RCC 7860 (cell line): ENCODE measurements at regions not wholly inside any gene's neighbourhood (a gene's known extent, or its start where the extent isn't known, plus 50 kb on each side); places are given as distances from the start of the nearest gene placed in this dataset.
"Not testable (repeated sequence)": the region's sequence is repeated elsewhere in the genome, so short reads cannot be mapped to it uniquely, and the experiment has no call there.

Experiments used
- DNase-seq: peaks from one replicate; pipeline ENCODE4 v3.0.0-alpha.2; 2015; ENCODE audit warnings: low spot score
- FAIRE-seq: peaks from 2 replicates; lab custom pipeline; 2012; peaks lifted over from hg19 to GRCh38; lab: Jason Lieb, UNC

DNA sequence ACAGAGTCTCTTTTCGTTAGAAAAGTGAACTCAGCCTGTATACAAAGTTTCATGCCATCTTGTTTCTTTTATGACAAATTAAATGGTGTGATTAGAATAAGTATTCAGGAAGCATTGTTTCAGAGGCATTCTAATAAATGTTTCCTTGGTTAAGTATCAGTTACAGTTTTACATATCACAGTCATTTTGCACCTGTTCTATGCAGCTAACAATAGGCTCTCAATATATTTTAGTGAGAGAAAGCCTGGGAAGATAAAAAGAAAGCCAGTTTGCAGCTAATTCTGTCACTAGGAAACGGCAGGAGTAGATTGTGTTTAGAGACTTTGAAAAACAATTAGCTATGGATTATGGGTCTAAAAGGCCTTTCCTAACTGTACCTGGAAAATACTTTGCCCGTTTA is 252.8 kb downstream of the ZIC1 start:
- FAIRE-seq (no peak), DNase-seq (no peak)

DNA sequence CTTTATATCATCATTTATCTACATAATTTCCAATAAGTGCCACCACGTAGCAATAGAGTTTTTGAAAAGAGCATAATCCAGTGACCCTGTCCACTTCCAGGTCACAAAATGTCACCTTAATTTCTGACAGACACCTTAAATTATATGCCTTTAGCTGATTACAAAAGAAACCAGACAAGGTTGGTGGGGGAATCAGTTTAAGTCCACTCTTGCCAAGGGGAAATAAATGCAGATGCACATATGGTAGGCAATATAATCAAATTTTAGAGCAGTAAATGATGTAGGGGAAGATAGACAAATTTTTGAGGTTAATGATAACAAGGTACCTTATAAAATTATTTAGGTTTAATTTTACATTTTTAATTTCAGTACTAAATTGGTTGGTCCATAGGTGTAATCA is 253.5 kb downstream of the ZIC1 start:
- FAIRE-seq = no peak
- DNase-seq = no peak

DNA sequence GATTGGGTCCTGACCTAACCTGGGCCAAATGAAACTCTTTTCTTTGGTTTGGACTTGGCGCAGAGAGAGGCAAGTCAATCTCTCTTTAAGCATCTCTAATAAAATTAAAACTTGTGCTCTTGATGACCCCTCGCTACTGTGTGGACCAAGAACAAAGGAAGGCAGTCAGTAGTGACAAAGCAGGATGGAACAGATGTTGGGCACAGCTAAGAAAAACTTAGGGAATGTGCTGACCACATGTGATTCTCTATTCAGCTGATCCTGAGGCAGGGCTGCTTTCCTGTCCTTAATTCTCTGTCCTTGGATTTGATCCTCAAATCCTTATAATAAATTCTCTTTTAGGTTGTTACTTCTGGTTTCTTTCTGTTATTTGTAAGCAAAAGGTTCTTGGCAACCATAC is 259.9 kb downstream of the ZIC1 start:
- no peak for FAIRE-seq

GRCh38 chr3:147672035-147672434 is 262.9 kb downstream of the ZIC1 start:
- no peak for FAIRE-seq
- no peak for DNase-seq

More for the DNA sequence above, 259.9 kb downstream of the ZIC1 start:
- DNase-seq = no peak

- FAIRE-seq = no peak
- DNase-seq = no peak
Observed at GRCh38 chr3:147672436-147672835, 263.3 kb downstream of the ZIC1 start.

DNA sequence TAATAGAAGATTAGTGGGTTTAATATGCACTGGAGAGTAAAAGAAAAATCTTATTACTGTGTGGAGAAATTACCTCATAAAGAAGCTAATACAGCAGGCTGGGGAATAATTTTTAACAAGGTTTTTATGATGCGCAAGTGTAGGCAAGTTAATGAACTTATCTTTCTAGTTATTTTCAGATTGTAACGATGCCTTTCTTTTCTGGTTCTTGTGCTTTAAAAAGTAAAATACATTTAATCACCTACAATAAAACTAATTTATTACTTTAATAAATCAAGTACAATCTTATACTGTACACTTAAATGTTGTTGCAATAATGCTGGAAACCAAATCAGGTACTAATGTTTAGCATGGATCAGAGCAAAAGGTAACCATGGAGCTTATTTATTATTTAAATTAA is 266.6 kb downstream of the ZIC1 start:
- no peak for DNase-seq
- no peak for FAIRE-seq

DNA sequence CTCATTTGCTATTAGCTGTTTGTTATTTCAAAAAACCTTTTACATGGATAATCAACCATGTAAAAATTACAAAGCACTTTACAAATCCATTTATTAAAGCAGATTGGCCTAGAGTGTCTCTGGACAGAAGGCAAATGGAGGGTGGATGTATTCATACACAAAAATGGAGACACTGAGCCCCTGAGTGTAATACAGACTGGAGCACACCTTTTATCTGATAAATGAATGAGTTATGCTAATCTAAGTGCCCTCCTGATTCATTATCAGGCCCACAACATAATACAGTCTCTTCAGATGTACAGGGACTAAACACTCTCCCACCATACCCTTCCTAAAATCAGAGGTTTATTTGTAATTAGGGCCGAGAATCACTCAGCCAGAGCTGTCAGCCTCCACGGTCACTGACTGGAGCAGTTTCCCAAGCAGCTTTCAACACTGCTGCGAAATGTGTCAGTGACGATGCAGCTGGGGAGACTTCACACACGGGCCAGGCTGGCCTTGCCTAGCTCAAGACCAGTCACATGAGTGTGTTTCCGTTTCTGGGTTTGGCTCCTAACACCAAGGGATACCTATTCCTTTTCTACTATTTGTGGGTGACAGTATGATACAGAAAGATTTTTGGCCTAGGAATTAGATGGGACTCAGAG is 271.8 kb downstream of the ZIC1 start:
- FAIRE-seq (no peak), DNase-seq (no peak)

- no peak for DNase-seq
- no peak for FAIRE-seq
Observed at GRCh38 chr3:147688868-147689267, 279.7 kb downstream of the ZIC1 start.

GRCh38 chr3:147699175-147699838 is 290.1 kb downstream of the ZIC1 start:
- FAIRE-seq (no peak), DNase-seq (no peak)

DNA sequence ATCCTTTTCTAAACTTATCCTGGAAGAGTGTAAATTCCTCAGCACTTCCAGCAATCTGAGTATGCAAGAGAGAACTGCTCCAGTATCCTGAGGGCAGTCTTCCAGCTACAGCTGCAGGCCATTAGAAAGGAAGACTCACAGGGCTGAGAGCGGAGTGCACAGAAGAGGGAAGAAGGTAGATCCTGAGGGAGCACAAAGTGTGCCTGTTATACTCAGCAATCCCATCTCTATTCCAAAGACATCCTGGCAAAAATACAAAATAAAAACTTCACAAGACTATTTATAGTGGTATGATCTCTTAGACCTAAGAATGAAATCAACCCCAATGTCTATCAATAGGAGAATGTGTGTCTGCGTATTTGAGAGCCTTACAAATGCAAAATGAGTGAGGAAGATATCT is 292.0 kb downstream of the ZIC1 start:
- FAIRE-seq = no peak

GRCh38 chr3:147702509-147702908 is 293.3 kb downstream of the ZIC1 start:
- FAIRE-seq = no peak
- no peak for DNase-seq

More for the DNA sequence above, 292.0 kb downstream of the ZIC1 start:
- no peak for DNase-seq

- no peak for FAIRE-seq
- DNase-seq = no peak
Observed at GRCh38 chr3:147705651-147706051, 296.5 kb downstream of the ZIC1 start.

GRCh38 chr3:147710753-147711152 is 301.6 kb downstream of the ZIC1 start:
- DNase-seq, FAIRE-seq: not testable (repeated sequence)

DNA sequence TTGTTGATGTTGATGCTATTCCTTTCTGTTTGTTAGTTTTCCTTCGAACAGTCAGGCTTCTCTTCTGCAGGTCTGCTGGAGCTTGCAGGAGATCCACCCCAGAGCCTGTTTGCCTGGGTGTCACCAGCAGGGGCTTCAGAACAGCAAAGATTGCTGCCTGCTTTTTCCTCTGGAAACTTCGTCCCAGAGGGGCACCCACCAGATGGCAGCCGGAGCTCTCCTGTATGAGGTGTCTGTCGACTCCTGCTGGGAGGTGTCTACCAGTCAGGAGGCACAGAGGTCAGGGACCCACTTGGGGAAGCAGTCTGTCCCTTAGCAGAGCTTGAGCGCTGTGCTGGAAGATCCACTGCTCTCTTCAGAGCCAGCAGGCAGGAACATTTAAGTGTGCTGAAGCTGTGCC is 303.2 kb downstream of the ZIC1 start:
- DNase-seq = no peak
- no peak for FAIRE-seq

DNA sequence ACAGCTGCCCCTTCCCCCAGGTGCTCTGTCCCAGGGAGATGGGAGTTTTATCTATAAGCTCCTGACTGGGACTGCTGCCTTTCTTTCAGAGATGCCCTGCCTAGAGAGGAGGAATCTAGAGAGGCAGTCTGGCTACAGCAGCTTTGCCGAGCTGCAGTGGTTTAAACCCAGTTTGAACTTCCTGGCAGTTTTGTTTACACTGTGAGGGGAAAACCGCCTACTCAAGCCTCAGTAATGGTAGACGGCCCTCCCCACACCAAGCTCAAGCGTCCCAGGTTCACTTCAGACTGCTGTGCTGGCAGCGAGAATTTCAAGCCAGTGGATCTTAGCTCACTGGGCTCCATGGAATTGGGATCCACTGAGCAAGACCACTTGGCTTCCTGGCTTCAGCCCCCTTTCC is 303.6 kb downstream of the ZIC1 start:
- not testable (repeated sequence) for DNase-seq, FAIRE-seq

DNA sequence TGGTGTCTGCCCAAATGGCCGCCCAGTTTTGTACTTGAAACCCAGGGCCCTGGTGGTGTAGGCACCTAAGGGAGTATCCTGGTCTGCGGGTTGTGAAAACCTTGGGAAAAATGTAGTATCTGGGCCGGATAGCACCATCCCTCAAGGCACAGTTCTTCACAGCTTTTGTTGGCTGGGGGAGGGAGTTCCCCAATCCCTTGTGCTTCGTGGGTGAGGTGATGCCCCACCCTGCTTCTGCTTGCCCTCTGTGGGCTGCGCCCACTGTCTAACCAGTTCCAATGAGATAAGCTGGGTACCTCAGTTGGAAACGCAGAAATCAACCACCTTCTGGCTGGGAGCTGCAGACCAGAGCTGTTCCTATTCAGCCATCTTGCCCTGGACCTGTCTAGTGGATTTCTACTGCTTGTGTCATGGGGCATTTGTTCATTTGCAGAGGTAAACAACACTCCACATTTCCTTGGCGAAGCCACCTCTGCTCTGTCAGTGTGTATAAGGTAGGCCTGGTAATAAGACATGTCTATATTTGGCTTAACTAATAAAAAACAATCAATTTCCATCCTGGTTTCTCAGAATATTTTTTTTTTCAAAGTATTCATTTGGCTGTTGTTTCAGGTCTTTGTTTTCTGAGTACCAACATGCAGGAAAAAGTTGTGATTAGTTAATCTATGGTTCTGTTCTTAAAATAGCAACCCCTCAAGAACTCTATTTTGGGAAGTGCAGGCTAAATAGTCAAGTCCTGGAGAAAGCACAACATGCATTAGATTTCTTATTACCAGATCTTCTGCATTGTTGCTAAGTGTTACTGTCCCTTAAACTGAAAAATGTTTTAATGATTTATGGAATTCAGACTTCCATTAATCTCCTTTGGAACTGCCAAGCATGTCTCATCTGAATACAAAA is 304.3 kb downstream of the ZIC1 start:
- no peak for FAIRE-seq
- DNase-seq = no peak

- no peak for FAIRE-seq
Observed at GRCh38 chr3:147729641-147730040, 320.5 kb downstream of the ZIC1 start.

DNA sequence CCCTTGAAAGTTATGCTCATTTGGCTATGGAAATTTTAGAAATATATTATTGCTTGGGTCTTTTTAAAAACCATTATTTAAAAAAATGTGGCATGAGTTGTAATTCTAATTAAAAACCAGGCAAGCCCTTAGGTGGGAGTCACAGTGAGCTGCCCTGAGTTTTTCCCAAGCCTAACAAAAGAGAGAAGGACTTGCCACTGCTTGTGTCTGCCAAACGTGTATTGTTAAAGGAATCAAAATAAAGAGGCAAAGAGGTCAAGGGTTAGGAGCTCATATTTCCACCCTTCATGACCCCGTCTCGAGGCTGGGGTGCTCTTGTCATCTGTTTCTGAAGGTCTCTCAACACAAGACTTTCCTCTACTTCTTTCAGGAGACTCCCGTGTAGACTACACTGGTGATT is 321.1 kb downstream of the ZIC1 start:
- no peak for FAIRE-seq
- DNase-seq = no peak

More at GRCh38 chr3:147729641-147730040, 320.5 kb downstream of the ZIC1 start:
- DNase-seq = no peak

- DNase-seq (no peak), FAIRE-seq (no peak)
Observed at GRCh38 chr3:147733217-147733616, 324.1 kb downstream of the ZIC1 start.

DNA sequence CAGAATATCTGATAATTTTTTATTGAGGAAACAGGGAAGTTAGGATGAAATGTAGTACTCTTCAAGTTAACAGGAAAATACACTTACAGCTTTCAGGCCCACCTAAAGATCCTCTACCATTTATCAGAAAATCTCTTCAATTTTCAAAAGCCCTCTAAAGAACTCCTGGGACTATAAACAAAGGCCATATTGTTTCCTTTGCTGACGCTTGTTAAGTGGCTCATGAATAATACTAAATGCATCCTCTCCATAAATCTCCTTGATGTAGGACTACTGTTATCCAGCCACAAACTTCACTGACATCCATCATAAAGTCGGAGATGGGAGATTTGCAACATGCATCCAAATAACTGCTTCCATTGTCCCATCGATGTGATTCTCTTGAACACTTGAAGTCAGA is 326.5 kb downstream of the ZIC1 start:
- FAIRE-seq (no peak), DNase-seq (no peak)

GRCh38 chr3:147736226-147736625 is 327.1 kb downstream of the ZIC1 start:
- DNase-seq = no peak
- FAIRE-seq = no peak

DNA sequence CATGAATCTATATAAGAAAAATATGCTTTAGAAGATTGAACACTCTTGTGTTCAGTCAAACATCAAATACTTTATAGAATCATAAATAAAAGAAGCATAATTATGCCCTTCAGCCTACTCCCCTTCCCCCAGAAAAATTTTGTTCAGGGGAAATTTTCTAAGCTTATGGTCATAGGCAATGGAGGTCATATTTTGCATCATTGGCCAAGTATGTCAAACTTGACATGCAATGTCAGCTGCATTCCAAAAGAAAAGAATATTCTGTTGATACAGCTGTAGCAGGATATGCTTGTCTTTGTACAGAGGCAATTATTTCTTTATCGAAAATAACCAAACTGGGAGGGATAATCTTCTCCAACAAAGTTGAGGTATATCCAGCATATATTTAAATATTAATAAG is 328.2 kb downstream of the ZIC1 start:
- DNase-seq (no peak), FAIRE-seq (no peak)
